ENCODE measurements at regions not wholly inside any gene's neighbourhood (a gene's known extent, or its start where the extent isn't known, plus 50 kb on each side); places are given as distances from the start of the nearest gene placed in this dataset.

DNA sequence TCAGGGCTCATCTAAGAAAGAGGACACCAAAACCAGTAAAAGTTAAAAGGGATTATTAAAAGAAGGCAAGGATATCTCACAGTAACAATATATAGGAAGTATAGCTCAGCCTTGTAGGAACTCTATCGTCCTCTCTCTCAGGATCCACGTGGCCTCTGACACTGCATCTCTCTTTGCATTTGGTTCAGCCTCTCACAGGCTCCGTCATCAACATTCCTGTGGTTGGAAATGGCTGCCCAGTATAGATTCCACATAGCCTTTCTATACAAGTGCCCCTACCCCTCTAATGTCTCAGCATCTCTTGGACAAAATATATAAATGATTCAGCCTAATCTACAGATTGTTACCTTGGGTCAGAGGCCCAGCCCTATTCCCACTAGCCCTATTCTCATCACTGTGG, 101.3 kb upstream of the DBX1 start:
- Histone ChIP-seq H3K36me3 (ENCODE audit: insufficient read depth, low read length) (no peaks in the 10 kb centered on the region), H3K4me2 (ENCODE audit: low read length) (no peak overlapping the region), H3K27ac (ENCODE audit: low read depth, low read length, poor library complexity, severe bottlenecking) (no peak overlapping the region), H3K4me1 (ENCODE audit: insufficient read depth, low read length, poor library complexity, severe bottlenecking) (no peaks in the 10 kb centered on the region), H4K20me1 (ENCODE audit: insufficient read depth, low read length) (no peaks in the 10 kb centered on the region), H3K9me3 (ENCODE audit: low read length) (no peaks in the 10 kb centered on the region), H2AFZ (ENCODE audit: low read length) (no peak overlapping the region), H3K79me2 (ENCODE audit: insufficient read depth, low read depth, low read length) (no peaks in the 10 kb centered on the region), H3K9me2 (ENCODE audit: insufficient read depth, low read length) (no peaks in the 10 kb centered on the region), H3K4me3 (ENCODE audit: low read depth, low read length, poor library complexity, severe bottlenecking) (no peak overlapping the region)
- ChIA-PET POLR2A (no interaction called here), CTCF (ENCODE audit: unreplicated experiment) (no interaction called here)
- BruUV-seq (replicated peaks): no TSS peak
- DNase-seq (ENCODE audit: low spot score): no peak
- TF ChIP-seq CTCF (conservative IDR thresholded peaks at IDR 0.05; ENCODE audit: low read length) (no peak), EZH2phosphoT487 (IDR thresholded peaks at IDR 0.05; ENCODE audit: borderline replicate concordance, low read depth, low read length) (no peak)
- intact Hi-C loops (cut with micrococcal nuclease; ENCODE audit: unreplicated experiment): no loop called here

DNA sequence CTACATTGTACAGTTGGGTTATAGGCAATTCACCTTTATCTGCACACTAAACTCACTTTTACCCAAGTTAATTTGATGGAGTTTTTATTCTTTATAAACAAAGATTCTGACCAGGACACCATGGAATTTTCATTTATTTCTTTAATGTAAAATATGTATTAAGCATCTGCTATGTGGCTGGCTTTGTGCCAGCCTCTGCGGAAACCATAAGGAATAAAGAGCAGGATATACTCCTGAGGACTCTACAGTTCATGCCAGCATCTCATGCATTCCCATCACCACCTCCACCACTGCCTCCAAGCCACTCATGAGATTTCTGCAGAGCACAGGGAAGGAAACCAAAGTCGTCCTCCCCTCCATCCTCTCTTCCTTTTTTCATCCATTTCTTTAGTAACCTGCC, 100.0 kb upstream of the DBX1 start:
- Histone ChIP-seq H3K4me2 (ENCODE audit: low read length) (no peak overlapping the region), H3K36me3 (ENCODE audit: insufficient read depth, low read length) (no peaks in the 10 kb centered on the region), H3K27ac (ENCODE audit: low read depth, low read length, poor library complexity, severe bottlenecking) (no peak overlapping the region), H4K20me1 (ENCODE audit: insufficient read depth, low read length) (no peaks in the 10 kb centered on the region), H3K4me3 (ENCODE audit: low read depth, low read length, poor library complexity, severe bottlenecking) (no peak overlapping the region), H3K79me2 (ENCODE audit: insufficient read depth, low read depth, low read length) (no peaks in the 10 kb centered on the region), H2AFZ (ENCODE audit: low read length) (no peak overlapping the region), H3K9me3 (ENCODE audit: low read length) (no peaks in the 10 kb centered on the region), H3K9me2 (ENCODE audit: insufficient read depth, low read length) (no peaks in the 10 kb centered on the region), H3K4me1 (ENCODE audit: insufficient read depth, low read length, poor library complexity, severe bottlenecking) (no peaks in the 10 kb centered on the region)
- ChIA-PET POLR2A (no interaction called here), CTCF (ENCODE audit: unreplicated experiment) (no interaction called here)
- no peak for DNase-seq (ENCODE audit: low spot score)
- intact Hi-C loops (cut with micrococcal nuclease; ENCODE audit: unreplicated experiment): no loop called here
- TF ChIP-seq CTCF (conservative IDR thresholded peaks at IDR 0.05; ENCODE audit: low read length) (no peak), EZH2phosphoT487 (IDR thresholded peaks at IDR 0.05; ENCODE audit: borderline replicate concordance, low read depth, low read length) (no peak)
- no TSS peak for BruUV-seq (replicated peaks)

GRCh38 chr11:20259506-20259905, 99.2 kb upstream of the DBX1 start:
- ChIA-PET POLR2A (no interaction called here), CTCF (ENCODE audit: unreplicated experiment) (no interaction called here)
- H3K79me2 ChIP-seq (ENCODE audit: insufficient read depth, low read depth, low read length): no peaks in the 10 kb centered on the region
- H2AFZ ChIP-seq (ENCODE audit: low read length): no peak overlapping the region
- no peak for DNase-seq (ENCODE audit: low spot score)
- intact Hi-C loops (cut with micrococcal nuclease; ENCODE audit: unreplicated experiment): no loop called here
- no peaks in the 10 kb centered on the region for H3K4me1 ChIP-seq (ENCODE audit: insufficient read depth, low read length, poor library complexity, severe bottlenecking)
- no peak overlapping the region for H3K4me3 ChIP-seq (ENCODE audit: low read depth, low read length, poor library complexity, severe bottlenecking)
- no peaks in the 10 kb centered on the region for H3K9me3 ChIP-seq (ENCODE audit: low read length)
- H3K36me3 ChIP-seq (ENCODE audit: insufficient read depth, low read length): no peaks in the 10 kb centered on the region
- BruUV-seq (replicated peaks): no TSS peak
- no peak overlapping the region for H3K4me2 ChIP-seq (ENCODE audit: low read length)
- H4K20me1 ChIP-seq (ENCODE audit: insufficient read depth, low read length): no peaks in the 10 kb centered on the region
- H3K27ac ChIP-seq (ENCODE audit: low read depth, low read length, poor library complexity, severe bottlenecking): no peak overlapping the region
- TF ChIP-seq CTCF (conservative IDR thresholded peaks at IDR 0.05; ENCODE audit: low read length) (no peak), EZH2phosphoT487 (IDR thresholded peaks at IDR 0.05; ENCODE audit: borderline replicate concordance, low read depth, low read length) (no peak)
- H3K9me2 ChIP-seq (ENCODE audit: insufficient read depth, low read length): no peaks in the 10 kb centered on the region

All from OCI-LY7 (cell line).